ENCODE measurements at regions not wholly inside any gene's neighbourhood (a gene's known extent, or its start where the extent isn't known, plus 50 kb on each side); places are given as distances from the start of the nearest gene placed in this dataset.
"Not testable (repeated sequence)": the region's sequence is repeated elsewhere in the genome, so short reads cannot be mapped to it uniquely, and the experiment has no call there.

DNA sequence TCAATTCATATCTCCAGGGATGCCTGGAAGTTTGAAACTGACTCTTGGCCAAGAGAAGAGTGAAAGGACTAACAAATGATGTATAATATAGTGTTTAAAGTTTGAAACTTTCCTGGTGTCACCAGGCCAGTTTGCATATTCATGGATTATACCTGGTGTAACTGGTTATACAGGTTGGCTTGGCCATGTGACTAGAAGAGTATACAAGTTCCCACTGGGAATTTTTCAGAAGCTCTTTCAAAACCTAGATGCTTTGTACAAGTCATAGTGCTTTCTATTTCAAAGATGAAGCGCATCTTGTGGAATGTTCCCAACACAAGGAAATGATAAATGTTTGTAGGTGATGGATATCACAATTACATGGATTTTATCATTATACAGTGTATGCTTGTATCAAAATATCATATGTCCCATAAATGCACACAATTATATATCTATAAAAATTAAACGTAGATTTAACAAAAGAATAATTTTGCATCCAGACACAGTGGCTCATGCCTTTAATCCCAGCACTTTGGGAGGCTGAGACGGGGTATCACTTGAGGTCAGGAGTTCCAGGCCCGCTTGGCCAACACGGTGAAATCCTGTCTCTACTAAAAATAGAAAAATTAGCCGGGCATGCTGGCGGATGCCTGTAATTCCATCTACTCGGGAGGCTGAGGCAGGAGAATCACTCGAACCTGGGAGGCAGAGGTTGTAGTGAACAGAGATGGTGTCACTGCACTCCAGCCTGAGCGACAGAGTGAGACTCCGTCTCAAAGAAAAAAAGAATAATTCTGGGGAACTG, 1420.2 kb downstream of the GRIK2 start:
- Histone ChIP-seq H3K27me3 (ENCODE audit: insufficient read depth, low read depth) (no peaks in the 10 kb centered on the region), H3K9ac (no peak overlapping the region), H3K79me2 (ENCODE audit: insufficient read depth, low read depth) (no peaks in the 10 kb centered on the region), H3K4me2 (no peak overlapping the region), H4K20me1 (ENCODE audit: insufficient read depth) (no peaks in the 10 kb centered on the region), H3K4me1 (ENCODE audit: low read depth, poor library complexity, severe bottlenecking) (no peaks in the 10 kb centered on the region), H3K36me3 (ENCODE audit: insufficient read depth) (no peaks in the 10 kb centered on the region), H3K4me3 (IDR thresholded peaks at IDR 0.05; ENCODE audit: insufficient read depth, low read depth, low read length) (no peak overlapping the region), H2AFZ (ENCODE audit: low read depth) (no peak overlapping the region), H3K27ac (no peak overlapping the region)
- TF ChIP-seq CTCF (conservative IDR thresholded peaks at IDR 0.05; ENCODE audit: low read depth, low read length) = no peak

- H3K27ac ChIP-seq = no peak overlapping the region
- no peak overlapping the region for H3K4me3 ChIP-seq (IDR thresholded peaks at IDR 0.05; ENCODE audit: insufficient read depth, low read depth, low read length)
- H3K27me3 ChIP-seq (ENCODE audit: insufficient read depth, low read depth) = no peaks in the 10 kb centered on the region
- H3K4me2 ChIP-seq = no peak overlapping the region
- no peak overlapping the region for H2AFZ ChIP-seq (ENCODE audit: low read depth)
- no peak overlapping the region for H3K9ac ChIP-seq
- H4K20me1 ChIP-seq (ENCODE audit: insufficient read depth) = no peaks in the 10 kb centered on the region
- no peaks in the 10 kb centered on the region for H3K36me3 ChIP-seq (ENCODE audit: insufficient read depth)
- H3K79me2 ChIP-seq (ENCODE audit: insufficient read depth, low read depth) = no peaks in the 10 kb centered on the region
- no peaks in the 10 kb centered on the region for H3K4me1 ChIP-seq (ENCODE audit: low read depth, poor library complexity, severe bottlenecking)
- no peak for TF ChIP-seq CTCF (conservative IDR thresholded peaks at IDR 0.05; ENCODE audit: low read depth, low read length)
Observed at GRCh38 chr6:102812242-102812641, 1418.7 kb downstream of the GRIK2 start.

- H3K27me3 ChIP-seq (ENCODE audit: insufficient read depth, low read depth); H2AFZ ChIP-seq (ENCODE audit: low read depth); H3K36me3 ChIP-seq (ENCODE audit: insufficient read depth); H3K27ac ChIP-seq; H3K4me1 ChIP-seq (ENCODE audit: low read depth, poor library complexity, severe bottlenecking); H3K9ac ChIP-seq; H3K79me2 ChIP-seq (ENCODE audit: insufficient read depth, low read depth); H3K4me2 ChIP-seq; H3K4me3 ChIP-seq (IDR thresholded peaks at IDR 0.05; ENCODE audit: insufficient read depth, low read depth, low read length); H4K20me1 ChIP-seq (ENCODE audit: insufficient read depth): not testable (repeated sequence)
Observed at GRCh38 chr6:102808944-102809505, 1415.5 kb downstream of the GRIK2 start.

DNA sequence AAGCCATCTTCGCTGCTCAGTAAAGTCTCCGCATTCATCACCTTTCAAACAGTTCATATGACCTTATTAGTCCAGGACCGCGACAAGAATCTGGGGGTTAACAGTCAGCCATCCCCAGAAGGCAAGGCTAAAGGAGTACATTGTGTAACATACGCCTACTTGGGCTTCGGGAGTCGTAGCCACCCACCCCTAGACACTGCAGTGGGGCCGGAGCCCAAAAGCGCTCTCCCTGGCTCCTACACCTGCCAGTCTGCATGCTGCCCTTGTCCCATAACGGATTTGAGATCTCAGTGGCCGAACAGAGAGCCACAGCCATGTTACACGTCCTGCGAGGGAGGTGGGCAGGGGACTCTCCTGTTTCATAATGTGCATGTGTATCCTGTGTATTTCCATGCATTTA, 1405.5 kb downstream of the GRIK2 start:
- H3K79me2 ChIP-seq (ENCODE audit: insufficient read depth, low read depth) = no peaks in the 10 kb centered on the region
- no peaks in the 10 kb centered on the region for H3K36me3 ChIP-seq (ENCODE audit: insufficient read depth)
- no peaks in the 10 kb centered on the region for H3K4me1 ChIP-seq (ENCODE audit: low read depth, poor library complexity, severe bottlenecking)
- H3K27me3 ChIP-seq (ENCODE audit: insufficient read depth, low read depth) = no peaks in the 10 kb centered on the region
- no peak overlapping the region for H3K4me3 ChIP-seq (IDR thresholded peaks at IDR 0.05; ENCODE audit: insufficient read depth, low read depth, low read length)
- H3K27ac ChIP-seq = no peak overlapping the region
- no peak for TF ChIP-seq CTCF (conservative IDR thresholded peaks at IDR 0.05; ENCODE audit: low read depth, low read length)
- H3K4me2 ChIP-seq = no peak overlapping the region
- H4K20me1 ChIP-seq (ENCODE audit: insufficient read depth) = no peaks in the 10 kb centered on the region
- no peak overlapping the region for H2AFZ ChIP-seq (ENCODE audit: low read depth)
- H3K9ac ChIP-seq = no peak overlapping the region

DNA sequence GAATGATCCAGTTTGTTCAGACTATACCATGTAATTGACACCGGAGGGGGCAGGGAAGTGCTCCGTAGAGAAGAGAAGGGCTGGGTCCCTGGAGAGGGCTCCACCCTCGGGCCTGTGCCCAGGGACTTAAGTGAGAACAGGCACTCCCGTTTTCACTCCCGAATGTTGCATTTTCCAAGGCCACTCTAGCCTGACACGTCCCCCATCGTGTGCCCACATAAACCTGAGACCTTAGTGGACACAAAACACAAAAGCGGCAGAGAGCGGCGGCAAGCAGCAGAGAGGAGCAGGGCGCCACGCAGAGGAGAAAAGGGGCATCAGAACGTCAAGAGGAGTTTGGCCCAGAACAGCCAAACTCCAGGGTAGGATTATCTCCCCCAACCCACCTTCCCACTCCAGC, 1405.1 kb downstream of the GRIK2 start:
- Histone ChIP-seq H3K4me1 (ENCODE audit: low read depth, poor library complexity, severe bottlenecking) (no peaks in the 10 kb centered on the region), H3K4me3 (IDR thresholded peaks at IDR 0.05; ENCODE audit: insufficient read depth, low read depth, low read length) (no peak overlapping the region), H3K79me2 (ENCODE audit: insufficient read depth, low read depth) (no peaks in the 10 kb centered on the region), H3K4me2 (no peak overlapping the region), H4K20me1 (ENCODE audit: insufficient read depth) (no peaks in the 10 kb centered on the region), H3K9ac (no peak overlapping the region), H2AFZ (ENCODE audit: low read depth) (no peak overlapping the region), H3K27me3 (ENCODE audit: insufficient read depth, low read depth) (no peaks in the 10 kb centered on the region), H3K36me3 (ENCODE audit: insufficient read depth) (no peaks in the 10 kb centered on the region), H3K27ac (no peak overlapping the region)
- no peak for TF ChIP-seq CTCF (conservative IDR thresholded peaks at IDR 0.05; ENCODE audit: low read depth, low read length)
